Stimulated activated CD4-positive, alpha-beta T cell treated with anti-CD3 and anti-CD28 coated beads, Interleukin-4, amount 100 ng/mL, for 4 hours (primary cell): ENCODE measurements at regions not wholly inside any gene's neighbourhood (a gene's known extent, or its start where the extent isn't known, plus 50 kb on each side); places are given as distances from the start of the nearest gene placed in this dataset.

Experiments
- DNase-seq, 2 experiments: peaks; one replicate each; pipeline ENCODE4 v3.0.0-alpha.2; 2020

- no peak for DNase-seq
Measured at GRCh38 chr3:30123224-30123623, 483.2 kb upstream of the TGFBR2 start.

DNA sequence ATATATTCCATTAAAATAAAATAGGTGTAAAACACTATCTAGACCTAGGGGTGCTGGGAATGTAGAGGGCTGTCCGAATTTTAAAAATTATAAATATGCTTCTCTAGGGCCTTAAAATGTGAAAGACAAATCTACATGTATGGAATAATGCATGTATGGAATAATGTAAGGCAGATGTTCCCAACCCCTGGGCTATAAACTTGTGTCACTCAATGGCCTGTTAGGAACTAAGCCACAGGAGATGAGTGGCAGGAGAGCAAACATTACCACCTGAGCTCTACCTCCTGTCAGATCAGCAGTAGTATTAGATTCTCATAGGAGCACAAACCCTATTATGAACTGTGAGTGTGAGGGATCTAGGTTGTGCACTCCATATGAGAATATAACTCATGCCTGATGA, 482.6 kb upstream of the TGFBR2 start:
- no peak for DNase-seq

GRCh38 chr3:30124435-30125370, 481.7 kb upstream of the TGFBR2 start:
- DNase-seq = no peak

DNA sequence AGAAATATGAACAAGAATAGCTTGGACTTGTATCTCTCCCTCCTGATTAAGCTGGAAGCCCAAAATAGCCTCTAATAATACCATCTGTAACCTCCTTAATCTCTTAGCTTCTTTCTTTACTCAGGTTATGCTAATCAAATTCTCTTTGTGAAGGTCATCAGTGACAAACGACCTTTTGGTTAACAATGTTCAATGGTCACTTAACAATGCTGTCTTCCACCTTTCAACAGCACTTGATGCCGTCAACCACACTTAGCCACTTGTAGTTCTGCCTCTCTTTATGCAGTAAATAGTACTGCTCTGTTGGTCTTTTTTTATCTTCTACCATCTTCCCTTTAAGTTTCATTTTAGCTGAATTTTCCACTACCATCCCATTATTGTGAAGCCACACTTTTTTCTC, 476.6 kb upstream of the TGFBR2 start:
- no peak for DNase-seq

DNA sequence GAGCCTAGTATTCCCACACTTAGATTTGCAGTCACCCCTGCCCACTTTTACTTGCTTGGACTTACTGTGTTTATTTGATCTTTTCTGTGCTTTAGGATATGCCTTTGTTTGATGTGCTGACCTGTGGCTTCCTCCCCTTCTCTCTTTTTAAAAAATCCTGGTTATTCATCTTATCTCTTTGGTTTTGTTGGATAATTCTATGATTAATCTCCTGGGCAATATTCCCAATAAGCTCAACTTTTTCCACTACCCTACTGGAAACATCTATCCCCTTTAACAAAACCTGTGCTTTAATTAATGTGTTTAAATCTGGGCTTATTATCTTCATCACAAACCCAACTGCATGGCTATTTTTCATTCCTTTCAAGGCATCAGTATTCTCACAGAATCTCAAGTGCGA, 476.0 kb upstream of the TGFBR2 start:
- DNase-seq = no peak

DNA sequence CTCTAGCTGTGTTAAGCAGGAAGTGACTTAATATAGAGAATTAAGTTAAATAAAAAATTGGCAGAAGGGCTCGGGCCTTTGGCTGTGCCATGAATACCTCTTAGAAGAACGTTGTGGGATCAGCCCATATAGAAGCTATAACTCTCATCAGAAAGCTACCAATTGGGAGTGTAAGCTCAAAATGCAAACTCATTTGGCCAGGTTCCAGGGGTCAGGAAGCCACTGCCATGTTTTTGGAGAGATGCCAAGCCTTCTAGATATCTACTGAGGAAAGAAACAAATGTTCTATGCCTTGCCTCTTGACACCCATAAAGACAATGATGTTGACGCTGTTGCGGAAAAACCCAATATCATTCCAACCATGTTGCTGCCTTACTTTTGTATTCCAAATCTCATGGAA, 475.2 kb upstream of the TGFBR2 start:
- no peak for DNase-seq

- no peak for DNase-seq
Measured at GRCh38 chr3:30135190-30135589, 471.2 kb upstream of the TGFBR2 start.

DNA sequence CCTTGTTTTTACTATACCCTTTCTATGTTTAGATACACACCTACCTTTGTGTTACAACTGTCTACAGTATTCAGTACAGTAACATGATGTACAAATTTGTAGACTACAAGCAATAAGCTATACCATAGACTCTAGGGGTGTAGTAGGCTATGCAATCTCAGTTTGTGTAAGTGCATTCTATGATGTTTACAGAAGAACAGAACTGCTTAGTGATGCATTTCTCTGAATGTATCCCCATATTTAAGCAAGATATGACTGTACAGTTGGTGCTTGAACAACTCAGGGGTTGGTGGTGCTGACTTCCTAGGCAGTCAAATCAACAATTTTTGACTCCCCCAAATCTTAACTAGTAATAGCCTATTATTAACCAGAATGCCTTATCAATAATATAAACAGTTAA, 467.1 kb upstream of the TGFBR2 start:
- DNase-seq = no peak

- no peak for DNase-seq
Measured at GRCh38 chr3:30140356-30141075, 465.9 kb upstream of the TGFBR2 start.

GRCh38 chr3:30141178-30141581, 465.2 kb upstream of the TGFBR2 start:
- no peak for DNase-seq

- no peak for DNase-seq
Measured at GRCh38 chr3:30141927-30142326, 464.5 kb upstream of the TGFBR2 start.

DNA sequence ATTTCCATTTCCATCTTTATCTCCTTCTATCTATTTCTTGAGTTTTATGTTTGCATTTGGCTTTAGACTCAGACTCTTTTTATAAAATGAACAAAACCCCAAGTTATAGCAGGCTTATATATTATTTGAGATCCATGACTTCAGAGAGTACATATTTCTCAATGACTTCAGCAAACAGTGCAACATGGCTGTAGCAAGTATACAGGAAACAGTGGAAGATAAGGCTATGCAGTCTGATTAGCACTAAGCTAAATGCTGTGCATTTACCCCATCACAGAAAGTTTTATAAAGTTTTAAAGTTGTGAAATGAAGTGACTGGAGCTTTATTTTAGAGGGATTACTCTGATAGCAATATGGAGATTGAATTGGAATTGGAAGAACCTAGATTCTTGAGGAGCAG, 463.5 kb upstream of the TGFBR2 start:
- no peak for DNase-seq

GRCh38 chr3:30145281-30145680, 461.1 kb upstream of the TGFBR2 start:
- no peak for DNase-seq

- DNase-seq = no peak
Measured at GRCh38 chr3:30146978-30147377, 459.4 kb upstream of the TGFBR2 start.

- no peak for DNase-seq
Measured at GRCh38 chr3:30154853-30155252, 451.5 kb upstream of the TGFBR2 start.

- no peak for DNase-seq
Measured at GRCh38 chr3:30155755-30156154, 450.6 kb upstream of the TGFBR2 start.

DNA sequence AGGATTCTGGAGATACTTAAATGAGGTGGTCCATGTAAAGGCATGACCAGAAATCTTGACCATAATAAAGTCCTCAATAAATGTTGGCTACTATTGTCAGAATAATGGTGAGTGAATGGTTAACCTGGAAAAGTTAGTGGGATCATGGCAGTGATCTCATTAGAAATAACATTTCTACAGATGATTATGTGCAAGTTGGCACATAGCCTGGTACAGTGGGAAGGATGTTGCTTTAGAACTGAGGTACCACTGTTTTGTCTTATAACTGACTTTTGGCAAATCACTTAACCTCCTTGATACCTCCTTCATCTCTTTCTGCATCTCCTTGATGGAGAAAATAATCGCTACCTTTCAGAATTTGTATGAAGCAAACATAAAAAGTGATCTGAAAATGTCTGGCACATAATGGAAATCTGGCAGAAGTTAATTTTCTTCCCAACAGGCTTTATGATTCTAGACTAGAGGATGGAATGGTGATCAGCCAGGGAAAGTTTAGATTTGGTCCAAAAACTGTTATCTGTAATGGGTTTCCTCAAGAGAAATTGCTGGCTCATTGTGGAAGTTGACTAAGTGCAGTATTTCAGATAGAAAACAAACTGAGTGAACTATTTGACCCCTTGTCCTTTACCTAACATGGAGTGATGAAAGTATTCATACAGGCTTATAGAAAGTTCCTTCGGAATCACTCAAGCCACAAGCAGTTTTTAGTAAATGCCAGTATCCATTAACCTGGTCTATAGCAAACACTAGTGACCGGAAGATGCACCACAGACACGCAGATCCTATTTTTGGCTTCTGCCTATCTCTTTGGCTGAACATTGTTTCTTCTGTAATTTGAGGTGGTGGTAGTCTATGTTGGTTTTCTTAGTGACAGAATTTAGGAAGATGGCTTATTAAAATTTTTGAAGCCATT, 449.6 kb upstream of the TGFBR2 start:
- no peak for DNase-seq

GRCh38 chr3:30161375-30161774, 445.0 kb upstream of the TGFBR2 start:
- DNase-seq = no peak

- no peak for DNase-seq
Measured at GRCh38 chr3:30162579-30162978, 443.8 kb upstream of the TGFBR2 start.

DNA sequence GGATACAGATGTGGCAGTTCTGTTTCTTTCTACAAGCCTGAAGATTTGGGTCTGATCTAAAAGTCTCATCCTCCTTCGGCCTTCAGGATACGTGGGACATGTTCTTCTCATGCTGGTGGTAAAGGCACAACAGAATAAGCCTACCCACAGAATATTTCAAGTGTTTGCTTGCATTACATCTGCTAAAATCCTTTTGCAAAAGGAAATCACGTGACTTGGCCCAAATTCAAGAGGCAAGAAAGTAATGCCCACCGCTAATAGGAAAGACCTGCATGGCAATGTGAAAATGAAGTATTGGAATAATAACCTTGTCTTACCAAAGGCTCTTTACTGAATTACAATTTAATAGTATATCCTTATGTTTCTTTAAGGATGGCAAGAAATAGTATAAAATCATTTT, 439.9 kb upstream of the TGFBR2 start:
- no peak for DNase-seq

GRCh38 chr3:30167541-30168011, 438.8 kb upstream of the TGFBR2 start:
- DNase-seq = no peak

DNA sequence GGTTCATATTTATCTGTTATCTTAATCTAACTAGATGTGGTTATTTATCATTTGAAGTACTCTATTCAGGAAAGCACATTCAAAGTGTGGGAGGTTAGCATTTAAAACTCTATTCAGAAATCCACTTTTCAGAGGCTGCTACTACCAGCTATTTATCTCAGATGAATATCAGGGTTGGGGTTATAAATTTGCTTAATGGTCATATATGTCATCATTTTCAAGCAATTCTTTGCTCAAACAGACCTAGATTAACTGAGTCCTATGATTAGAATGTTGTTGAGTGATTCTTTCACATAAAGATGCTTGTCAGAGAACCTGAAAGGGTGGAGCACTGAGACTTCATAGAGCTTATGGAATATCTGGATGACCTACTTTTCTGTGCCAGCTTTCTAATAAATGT, 436.9 kb upstream of the TGFBR2 start:
- no peak for DNase-seq
